ENCODE measurements at regions not wholly inside any gene's neighbourhood (a gene's known extent, or its start where the extent isn't known, plus 50 kb on each side); places are given as distances from the start of the nearest gene placed in this dataset.

GRCh38 chr6:14320332-14320731 lies 202.8 kb downstream of the CD83 start:
- 34% methylated on average over 5 of the region's 5 CpGs for WGBS (ENCODE audit: low lambda C conversion rate)
- no peak overlapping the region for H3K4me3 ChIP-seq (ENCODE audit: low read depth in 2 of 2, low read length in 1 of 2)
- no peak overlapping the region for H3K27ac ChIP-seq (ENCODE audit: low read depth in 2 of 2, low read length in 1 of 2)
- no peak overlapping the region for H3K9ac ChIP-seq
- H2AFZ ChIP-seq (ENCODE audit: low read depth): no peak overlapping the region
- H3K4me2 ChIP-seq: no peak overlapping the region
- no peaks in the 10 kb centered on the region for H4K20me1 ChIP-seq (ENCODE audit: insufficient read depth)
- H3K27me3 ChIP-seq (ENCODE audit: insufficient read depth): no peaks in the 10 kb centered on the region
- no peak for DNase-seq
- no peaks in the 10 kb centered on the region for H3K36me3 ChIP-seq (replicated peaks in 1 of 2; ENCODE audit: control insufficient read depth in 1 of 2, insufficient read depth in 2 of 2, low read length in 1 of 2)
- H3K9me2 ChIP-seq: no peaks in the 10 kb centered on the region
- TF ChIP-seq MEF2A (IDR thresholded peaks at IDR 0.05; ENCODE audit: borderline replicate concordance, low read depth) (no peak), RAD21 (IDR thresholded peaks at IDR 0.05; ENCODE audit: low read length) (no peak), FOSL2 (IDR thresholded peaks at IDR 0.05; ENCODE audit: borderline replicate concordance, low read depth) (no peak), GABPA (IDR thresholded peaks at IDR 0.05; ENCODE audit: low read depth) (no peak), USF2 (IDR thresholded peaks at IDR 0.05; ENCODE audit: borderline replicate concordance, low read depth, low read length) (no peak)
- no peaks in the 10 kb centered on the region for H3K79me2 ChIP-seq (ENCODE audit: insufficient read depth)
- no peaks in the 10 kb centered on the region for H3K4me1 ChIP-seq (ENCODE audit: control insufficient read depth in 1 of 2, insufficient read depth in 2 of 2, low read depth in 1 of 2, low read length in 1 of 2)
- H3K9me3 ChIP-seq: no peaks in the 10 kb centered on the region
- ChIA-PET CTCF (interaction anchor here (1.2 kb wide), 1 partner anchor 10 kb away, joined by 3 read pairs; no protein-coding TSS in a partner anchor), POLR2A (no interaction called here)
- H3F3A ChIP-seq (replicated peaks; ENCODE audit: insufficient read depth): no peaks in the 10 kb centered on the region

DNA sequence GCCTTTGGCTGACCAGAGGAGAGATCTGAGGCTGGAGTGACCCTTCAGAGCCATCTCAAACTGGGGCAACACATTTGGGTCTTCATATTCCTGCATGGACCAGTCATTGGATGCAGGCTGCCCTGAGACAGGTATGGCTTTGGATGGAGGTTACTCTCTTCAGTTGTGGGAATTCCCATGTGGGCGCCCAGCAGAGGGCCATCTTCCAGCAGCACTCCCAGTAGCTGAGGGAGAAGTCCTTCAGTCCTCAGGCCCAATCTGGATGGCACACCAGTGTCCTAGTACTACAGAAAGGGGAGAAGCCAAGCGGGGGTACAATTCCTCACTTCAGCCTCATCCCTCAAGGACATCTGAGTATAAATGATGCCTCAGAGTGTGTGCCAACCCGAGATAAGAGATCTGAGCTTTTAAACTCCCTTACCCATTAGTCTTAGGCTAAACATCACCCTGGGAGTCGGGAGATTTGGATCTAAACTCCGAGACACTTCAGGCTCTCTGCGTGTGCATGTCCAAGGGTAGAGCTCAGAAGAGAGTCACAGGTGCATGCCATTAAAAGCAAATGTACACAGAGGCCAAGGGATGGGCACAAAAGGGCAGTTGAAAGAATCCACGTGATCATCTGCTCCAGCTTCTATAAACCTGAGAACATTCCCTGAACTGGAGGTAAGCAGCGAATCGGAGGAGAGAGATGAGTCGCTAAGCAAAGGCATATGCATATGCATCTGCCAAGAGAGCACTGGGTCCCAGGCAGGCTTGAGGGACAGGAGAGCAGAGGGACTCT lies 204.6 kb downstream of the CD83 start:
- Histone ChIP-seq H3K4me2 (no peak overlapping the region), H3K27ac (ENCODE audit: low read depth in 2 of 2, low read length in 1 of 2) (no peak overlapping the region), H2AFZ (ENCODE audit: low read depth) (no peak overlapping the region), H3F3A (replicated peaks; ENCODE audit: insufficient read depth) (no peaks in the 10 kb centered on the region), H3K79me2 (ENCODE audit: insufficient read depth) (no peaks in the 10 kb centered on the region), H3K9me3 (no peaks in the 10 kb centered on the region), H3K4me3 (ENCODE audit: low read depth in 2 of 2, low read length in 1 of 2) (no peak overlapping the region), H3K9me2 (no peaks in the 10 kb centered on the region), H3K4me1 (ENCODE audit: control insufficient read depth in 1 of 2, insufficient read depth in 2 of 2, low read depth in 1 of 2, low read length in 1 of 2) (no peaks in the 10 kb centered on the region), H3K36me3 (replicated peaks in 1 of 2; ENCODE audit: control insufficient read depth in 1 of 2, insufficient read depth in 2 of 2, low read length in 1 of 2) (no peaks in the 10 kb centered on the region), H3K27me3 (ENCODE audit: insufficient read depth) (no peaks in the 10 kb centered on the region), H3K9ac (no peak overlapping the region), H4K20me1 (ENCODE audit: insufficient read depth) (no peaks in the 10 kb centered on the region)
- DNase-seq: no peak
- CTCF ChIA-PET: interaction anchor here (1.0 kb wide), 1 partner anchor 219 kb away, joined by 3 read pairs; no protein-coding TSS in a partner anchor
- POLR2A ChIA-PET: interaction anchor here (0.5 kb wide), 1 partner anchor 63 kb away, joined by 4 read pairs; no protein-coding TSS in a partner anchor
- WGBS (ENCODE audit: low lambda C conversion rate): 42% methylated on average over 9 of the region's 10 CpGs
- TF ChIP-seq NRF1 (IDR thresholded peaks at IDR 0.05; ENCODE audit: low read depth, low read length) (no peak), RFX5 (IDR thresholded peaks at IDR 0.05; ENCODE audit: low read length) (no peak), EZH2phosphoT487 (IDR thresholded peaks at IDR 0.05; ENCODE audit: borderline replicate concordance, low read depth) (no peak), ELF1 (IDR thresholded peaks at IDR 0.05) (no peak), ZBTB33 (IDR thresholded peaks at IDR 0.05; ENCODE audit: borderline replicate concordance, low read depth) (no peak), EP300 (IDR thresholded peaks at IDR 0.05; ENCODE audit: borderline replicate concordance in 1 of 2, low read depth in 1 of 2, low read length in 1 of 2) (no peak), MXI1 (IDR thresholded peaks at IDR 0.05; ENCODE audit: low read depth, low read length) (no peak), TEAD4 (IDR thresholded peaks at IDR 0.05; ENCODE audit: borderline replicate concordance, insufficient read depth) (no peak), CHD2 (IDR thresholded peaks at IDR 0.05; ENCODE audit: low read length, partially characterized antibody) (no peak), CTCF (IDR thresholded peaks at IDR 0.05) (no peak), RCOR1 (IDR thresholded peaks at IDR 0.05; ENCODE audit: low read length) (no peak), FOXJ3 (CRISPR knock-in tag; IDR thresholded peaks at IDR 0.05) (no peak), NFIC (IDR thresholded peaks at IDR 0.05; ENCODE audit: borderline replicate concordance) (no peak)

Measured in SK-N-SH (cell line).